ENCODE measurements at regions not wholly inside any gene's neighbourhood (a gene's known extent, or its start where the extent isn't known, plus 50 kb on each side); places are given as distances from the start of the nearest gene placed in this dataset.
"Not testable (repeated sequence)": the region's sequence is repeated elsewhere in the genome, so short reads cannot be mapped to it uniquely, and the experiment has no call there.

DNA sequence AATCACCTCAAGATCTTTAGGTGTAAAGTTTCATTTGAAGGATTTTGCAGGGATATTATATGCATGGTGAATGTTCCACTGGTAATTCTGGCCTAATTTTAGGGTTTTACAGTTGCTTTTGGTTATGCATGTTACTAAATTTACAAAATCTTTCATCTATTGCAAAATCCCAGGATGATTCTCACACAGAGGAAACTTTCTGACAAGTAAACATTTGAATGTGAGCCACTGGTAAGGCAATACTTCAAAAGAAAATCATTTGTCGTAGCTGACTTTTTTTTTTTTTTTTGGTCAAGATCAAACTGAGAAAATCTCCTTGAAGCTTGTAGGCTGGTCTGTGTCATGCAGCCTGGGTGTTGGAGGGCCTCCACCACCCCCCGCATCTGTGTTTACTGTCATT lies 141.9 kb upstream of the EXOC2 start:
- no peak for DNase-seq

DNA sequence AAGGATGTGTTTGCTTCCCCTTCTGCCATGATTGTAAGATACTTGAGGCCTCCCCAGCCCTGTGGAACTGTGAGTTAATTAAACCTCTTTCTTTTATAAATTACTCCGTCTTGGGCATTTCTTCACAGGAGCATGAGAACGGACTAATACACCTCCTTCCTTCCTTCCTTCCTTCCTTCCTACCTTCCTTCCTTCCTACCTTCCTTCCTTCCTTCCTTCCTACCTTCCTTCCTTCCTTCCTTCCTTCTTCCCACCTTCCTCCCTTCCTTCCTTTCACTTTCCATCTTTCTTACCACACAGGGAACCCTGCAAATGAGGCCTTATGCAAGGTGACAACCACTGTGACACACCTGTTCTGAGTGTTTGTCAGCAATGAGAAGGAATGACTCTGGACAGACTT lies 141.3 kb upstream of the EXOC2 start:
- no peak for DNase-seq

DNA sequence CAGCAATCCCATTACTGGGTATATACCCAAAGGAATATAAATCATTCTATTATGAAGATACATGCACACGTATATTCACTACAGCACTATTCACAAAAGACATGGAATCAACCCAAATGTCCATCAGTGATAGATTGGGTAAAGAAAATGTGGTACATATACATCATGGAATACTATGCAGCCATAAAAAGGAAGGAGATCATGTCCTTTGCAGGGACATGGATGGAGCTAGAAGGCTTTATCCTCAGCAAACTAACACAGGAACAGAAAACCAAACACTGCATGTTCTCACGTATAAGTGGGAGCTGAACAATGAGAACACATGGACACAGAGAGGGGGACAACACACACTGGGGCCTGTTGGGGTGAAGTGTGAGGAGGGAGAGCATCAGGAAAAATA lies 139.9 kb upstream of the EXOC2 start:
- not testable (repeated sequence) for DNase-seq

DNA sequence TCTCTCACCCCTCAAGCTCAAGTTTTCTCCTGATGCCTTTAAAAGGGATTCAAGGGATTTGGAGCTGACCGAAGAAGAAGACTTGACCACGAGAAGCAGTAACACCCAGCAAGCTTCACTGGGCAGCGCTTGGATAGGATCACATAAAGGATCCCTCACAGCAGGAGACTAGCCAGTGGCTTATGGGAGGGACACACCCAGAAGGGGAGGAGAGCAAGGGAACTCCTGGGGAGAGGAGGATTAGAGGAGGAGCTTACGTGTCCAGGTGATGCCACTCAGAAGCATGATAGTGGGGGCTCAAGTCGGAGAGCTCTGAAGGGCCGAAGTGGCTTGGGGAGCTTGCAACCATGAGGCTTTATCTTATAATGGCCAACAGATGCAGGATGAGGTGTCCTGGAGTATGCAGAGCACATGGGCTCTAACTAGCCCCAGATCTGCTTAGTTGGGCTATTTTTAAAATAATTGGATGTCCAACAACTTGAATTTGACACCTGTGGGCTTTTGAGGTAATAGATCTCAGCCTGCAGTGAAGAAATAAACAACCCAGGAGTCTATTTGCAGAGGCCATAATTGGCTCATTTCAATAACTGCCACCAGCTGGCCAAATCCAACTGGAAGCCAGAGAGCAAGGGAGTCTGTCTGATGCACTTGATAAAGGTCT lies 137.9 kb upstream of the EXOC2 start:
- no peak for DNase-seq

DNA sequence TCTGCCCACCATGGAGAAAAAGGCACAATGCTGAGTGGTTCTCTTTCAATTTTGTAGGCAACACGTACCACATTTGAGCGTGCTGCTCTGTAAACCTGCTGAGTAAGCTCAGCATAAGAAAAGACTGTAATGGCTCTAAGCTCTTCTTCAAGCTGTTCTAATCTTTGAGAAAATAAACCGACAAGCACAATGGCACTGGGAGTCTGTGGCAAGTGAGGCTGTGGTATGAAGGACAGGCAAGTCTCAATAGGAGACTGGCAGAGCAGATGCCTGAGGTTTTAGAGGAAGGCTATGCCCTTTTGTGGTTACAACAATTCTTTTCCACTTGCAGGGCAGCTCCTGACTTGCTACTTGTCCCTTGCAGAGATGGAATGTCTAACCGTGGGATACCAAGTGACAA lies 136.7 kb upstream of the EXOC2 start:
- no peak for DNase-seq

DNA sequence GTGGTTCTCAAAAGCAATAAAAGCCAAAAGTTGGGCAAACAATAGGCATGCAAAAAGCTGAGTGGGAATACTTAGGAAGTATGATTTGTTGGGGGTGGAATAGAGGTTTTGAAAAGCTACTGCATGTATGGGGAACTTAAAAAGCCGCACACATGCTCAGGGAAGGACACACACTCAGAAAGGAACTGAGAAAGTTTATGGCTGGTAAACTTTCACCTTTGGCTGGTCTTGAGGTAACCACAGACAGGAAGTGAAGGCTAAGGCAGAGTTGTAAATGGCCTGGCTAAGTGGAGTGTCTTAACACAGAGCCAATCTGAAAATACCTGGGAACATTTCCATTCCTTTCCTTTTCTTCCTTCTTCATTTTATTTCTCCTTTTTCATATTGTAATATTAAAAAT lies 134.5 kb upstream of the EXOC2 start:
- DNase-seq: no peak

DNA sequence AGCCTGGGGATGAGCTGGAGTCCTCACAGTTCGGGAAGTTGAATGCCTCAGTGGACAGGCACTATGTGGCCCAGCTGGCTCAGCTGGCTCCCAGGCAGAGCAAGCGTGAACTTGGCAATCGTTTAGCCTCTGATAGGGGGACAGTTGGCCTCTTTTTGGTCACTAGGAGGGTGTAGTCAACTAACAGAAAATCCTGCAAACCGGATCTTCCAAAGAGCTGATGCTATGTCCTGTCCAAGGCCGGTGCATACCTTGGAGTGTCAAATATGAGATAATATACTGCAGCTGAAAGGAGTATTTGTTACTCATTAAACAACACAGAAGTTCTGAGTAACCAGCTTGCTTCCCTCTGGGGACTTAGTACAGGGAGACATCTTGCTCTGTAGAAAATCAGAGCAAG lies 126.2 kb upstream of the EXOC2 start:
- DNase-seq: no peak

DNA sequence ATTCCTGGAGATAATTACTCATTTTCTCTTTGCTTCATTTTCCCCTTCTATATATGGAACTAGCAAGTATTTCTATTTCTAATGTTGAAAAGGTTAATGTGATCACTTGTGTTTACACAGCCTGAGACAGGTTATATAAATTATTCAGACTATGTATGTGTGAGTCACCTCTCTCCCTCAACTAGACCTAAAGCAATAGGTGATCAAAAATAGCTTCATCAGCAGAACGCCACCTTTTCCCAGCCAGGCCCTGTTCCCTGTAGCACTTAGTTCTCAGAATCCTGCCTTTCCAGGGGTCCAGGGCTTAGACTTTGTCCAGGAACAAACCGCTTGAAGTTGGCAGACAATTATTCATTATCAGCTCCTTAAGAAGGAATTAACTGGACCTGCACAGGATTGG lies 125.3 kb upstream of the EXOC2 start:
- no peak for DNase-seq

DNA sequence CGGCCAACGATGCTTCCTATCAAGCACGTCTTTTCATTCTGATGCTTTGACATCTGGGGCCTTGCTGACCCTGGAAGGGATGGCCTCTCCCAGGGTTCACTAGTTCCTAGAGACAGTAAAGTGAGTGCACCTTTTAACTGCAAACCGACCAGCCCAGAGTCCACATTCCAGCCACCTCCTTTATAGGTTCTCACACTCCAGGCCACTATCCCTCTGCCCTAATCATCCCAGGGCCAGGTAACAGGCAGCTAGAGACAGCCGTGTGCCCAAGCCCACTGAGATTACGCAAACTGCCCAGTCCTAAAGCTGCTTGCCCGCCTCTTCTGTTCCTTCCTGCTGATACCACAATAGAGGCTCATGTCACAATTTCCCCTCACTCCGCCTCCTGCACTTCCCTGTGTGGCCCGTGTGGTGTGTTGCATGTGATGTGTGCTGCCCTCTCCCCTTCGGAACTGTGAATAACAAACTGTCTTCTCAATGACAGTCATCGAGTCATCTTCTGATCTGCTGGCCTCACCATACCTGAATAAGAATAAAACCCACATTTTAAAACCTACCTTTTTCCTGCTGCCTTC lies 123.7 kb upstream of the EXOC2 start:
- no peak for DNase-seq

DNA sequence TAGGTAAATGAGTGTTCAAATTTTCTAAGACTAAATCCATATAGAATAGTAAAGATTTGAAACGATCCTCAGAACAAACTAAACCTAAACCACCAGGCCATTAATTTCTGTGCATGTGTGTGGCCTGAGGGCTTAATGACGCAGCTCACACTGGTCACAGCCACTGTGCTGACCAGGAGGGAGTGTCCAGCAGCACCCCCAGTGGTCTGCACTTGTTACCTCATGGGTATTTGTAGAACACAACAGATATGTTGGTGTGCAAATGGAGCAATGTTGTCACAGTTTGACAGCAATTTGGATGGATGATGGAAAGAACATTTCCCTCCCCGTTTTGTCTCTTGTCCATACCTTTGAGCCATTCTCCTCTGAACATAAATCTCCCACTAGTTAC lies 122.4 kb upstream of the EXOC2 start:
- DNase-seq: peak; percentile 9

DNA sequence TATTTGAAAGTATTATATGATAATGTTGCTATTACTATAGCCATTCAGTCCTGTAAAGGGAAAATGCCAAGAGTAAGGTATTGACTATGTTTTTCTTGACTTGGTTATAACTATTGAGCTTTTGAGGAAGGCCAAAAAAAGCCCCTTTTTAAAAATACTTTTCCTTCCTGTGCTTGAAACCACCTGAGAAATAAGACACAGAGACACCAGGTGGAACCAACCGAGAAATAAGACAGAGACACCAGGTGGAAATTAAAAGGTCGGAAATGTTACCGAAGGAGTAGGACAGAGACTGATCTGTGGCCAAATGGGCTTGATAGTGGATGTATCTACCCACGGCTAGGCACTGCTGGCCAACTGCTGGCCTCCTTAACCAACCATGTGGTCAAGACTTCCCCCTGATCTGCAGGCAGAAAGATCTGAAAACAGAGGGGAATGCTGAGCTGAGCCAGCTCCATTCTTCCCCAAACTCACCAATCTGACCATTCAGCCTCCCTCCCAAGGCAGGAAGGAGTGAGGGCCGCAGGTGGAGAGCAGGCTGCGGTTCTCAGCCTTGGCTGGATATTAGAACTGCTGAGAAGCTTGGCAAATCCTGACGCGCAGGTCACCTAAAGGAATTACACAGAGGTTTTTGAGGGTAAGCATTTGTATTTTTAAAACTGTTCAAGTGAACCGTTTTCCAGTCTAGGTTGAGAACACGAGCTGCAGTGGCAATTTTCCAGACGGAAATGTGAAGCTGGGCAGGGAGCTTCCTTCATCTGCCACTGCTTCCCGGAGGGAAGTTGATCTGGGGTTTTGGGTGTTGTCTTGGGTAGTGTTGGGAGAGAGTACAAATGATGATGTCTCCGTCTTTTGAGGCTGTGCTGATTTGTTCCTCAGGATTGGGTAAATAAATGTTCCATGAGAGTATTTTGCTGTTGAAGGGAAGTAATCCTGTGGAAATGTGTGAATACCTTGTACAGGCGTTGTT lies 121.7 kb upstream of the EXOC2 start:
- no peak for DNase-seq

DNA sequence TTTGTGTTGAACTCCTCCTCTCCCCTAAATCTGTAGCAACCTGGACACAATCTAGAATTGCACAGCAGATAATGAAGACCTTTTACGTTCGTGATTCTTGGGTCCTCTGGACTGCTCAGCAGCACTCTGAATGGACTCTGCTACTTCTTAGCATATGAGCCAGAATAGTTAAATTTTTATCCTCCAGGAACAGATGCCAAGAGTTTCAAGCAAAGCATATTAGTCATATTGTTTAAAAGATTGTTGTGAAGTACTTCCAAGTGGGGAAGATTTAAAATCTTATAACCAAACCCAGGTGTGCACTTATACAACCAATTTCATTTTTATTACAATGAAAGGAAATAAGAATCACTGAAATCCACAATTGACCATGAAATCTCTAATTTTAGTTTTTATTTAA lies 118.9 kb upstream of the EXOC2 start:
- DNase-seq: no peak

DNA sequence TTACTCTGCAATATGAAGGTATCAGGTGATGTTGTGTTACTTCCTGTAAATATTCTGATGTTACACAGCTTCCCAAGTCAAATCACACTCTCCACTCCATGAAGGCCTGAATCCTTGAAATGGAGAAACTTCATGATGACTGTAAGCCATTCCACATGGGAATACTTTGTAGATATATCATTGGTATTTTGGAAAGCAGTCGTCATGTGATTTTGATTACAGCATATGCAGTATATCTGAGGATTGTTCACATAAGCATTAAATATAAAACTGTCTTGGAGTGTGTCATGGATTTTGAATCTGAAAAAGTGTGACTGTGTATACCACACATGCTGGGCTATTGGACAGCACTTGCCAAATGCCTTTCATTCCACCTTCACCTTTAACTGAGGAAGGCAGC lies 118.3 kb upstream of the EXOC2 start:
- DNase-seq: no peak

DNA sequence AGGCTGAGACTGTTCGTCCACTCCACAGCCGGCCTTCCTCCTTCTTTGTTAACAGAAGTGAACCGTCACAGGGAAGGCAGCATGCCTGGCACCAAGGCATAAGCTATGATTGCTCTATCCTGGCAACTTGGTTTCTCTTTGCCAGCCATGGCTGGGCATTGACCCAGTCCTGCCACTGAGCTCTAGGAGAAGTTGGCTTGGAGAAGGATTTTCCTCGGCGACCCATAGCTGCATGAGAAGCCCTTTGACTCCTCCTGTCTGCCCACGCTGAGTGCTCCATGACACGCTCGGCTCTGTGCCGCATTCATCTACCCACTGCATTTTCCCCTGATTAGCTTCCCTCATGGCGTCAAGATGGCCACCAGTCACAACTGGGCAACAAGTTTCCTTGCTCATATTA lies 111.8 kb upstream of the EXOC2 start:
- no peak for DNase-seq

DNA sequence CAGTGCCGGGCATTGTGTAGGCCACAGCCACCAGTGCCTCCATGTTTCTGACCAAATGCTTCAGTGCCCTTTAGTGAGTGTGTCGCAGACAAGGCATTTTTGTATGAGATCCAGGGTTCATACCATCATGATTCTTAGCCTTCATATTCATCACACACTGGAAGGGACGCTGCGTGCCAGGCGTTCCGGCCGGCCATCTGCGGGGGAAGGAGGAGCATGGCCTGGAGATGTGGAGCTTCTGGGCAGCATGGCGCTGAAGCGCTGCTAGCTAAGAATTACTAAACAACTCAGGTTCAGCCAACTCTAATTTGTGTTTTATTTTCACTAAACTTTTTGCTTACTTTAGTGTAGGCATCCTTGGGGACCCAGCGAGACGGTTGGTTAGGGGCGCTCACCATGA lies 111.4 kb upstream of the EXOC2 start:
- DNase-seq: no peak

DNA sequence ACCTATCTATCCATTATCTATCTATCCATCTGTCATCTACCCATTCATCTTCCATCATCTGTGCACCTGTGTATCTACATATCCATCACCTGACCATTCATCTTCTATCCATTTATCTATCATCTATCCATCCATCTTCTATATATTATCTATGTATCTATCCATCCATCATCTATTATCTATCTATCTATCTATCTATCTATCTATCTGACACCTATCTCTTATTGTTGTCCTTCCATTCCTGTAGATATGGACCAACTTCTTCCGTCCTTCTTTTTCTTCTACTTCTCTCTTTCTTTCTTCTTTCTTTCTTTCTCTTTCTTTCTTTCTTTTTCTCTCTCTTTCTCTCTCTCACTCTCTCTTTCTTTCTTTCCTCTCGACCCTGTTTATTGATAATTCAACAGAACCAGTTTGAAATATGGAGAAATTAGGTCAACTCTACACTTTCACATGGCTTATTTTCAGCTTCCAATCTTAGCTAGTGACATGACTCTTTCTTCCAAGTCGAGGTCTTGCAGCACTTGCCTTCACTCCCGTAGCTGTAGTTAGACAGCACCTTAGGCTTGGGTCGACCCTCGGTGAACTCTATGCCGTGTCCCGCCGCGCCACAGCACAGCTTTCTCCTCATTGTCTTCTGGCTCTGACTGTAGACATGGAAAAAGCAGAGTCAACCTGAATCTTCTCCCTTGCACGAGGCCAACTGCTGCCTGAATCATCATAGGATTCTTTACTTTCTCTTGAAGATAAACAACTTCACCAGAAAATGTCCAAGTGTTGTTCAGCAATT lies 110.4 kb upstream of the EXOC2 start:
- DNase-seq: no peak

DNA sequence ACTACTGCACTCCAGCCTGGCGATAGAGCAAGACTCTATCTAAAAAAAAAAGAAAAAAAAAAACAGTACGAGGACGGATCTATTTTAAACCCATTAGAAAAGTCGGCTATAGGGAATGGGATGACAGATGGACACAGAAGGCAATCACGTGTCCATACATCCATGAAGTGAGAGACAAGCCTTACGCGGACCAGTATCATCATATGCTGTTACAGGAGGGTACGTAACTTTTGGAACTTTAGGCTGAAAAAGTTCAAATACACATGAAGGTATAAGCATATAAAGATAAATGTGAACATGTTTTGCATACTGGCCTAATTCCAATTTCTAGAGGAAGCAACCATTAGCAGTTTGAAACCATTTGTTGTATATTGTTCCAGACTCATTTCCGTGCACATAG lies 109.8 kb upstream of the EXOC2 start:
- DNase-seq: no peak

DNA sequence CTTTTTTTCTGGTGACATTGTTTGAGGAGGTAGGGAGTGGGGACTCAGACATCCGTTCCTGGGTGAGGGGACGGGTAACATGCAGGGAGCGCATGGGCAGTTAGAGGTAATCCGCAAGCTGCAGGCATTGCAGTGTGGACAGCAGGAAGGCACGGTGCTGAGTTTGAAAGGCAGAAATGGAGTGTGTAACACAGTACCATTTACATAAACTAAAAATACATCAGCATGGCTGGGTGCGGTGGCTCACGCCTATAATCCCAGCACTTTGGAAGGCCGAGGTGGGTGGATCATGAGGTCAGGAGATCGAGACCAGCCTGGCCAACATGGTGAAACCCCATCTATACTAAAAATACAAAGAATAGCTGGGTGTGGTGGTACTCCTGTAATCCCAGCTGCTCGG lies 109.3 kb upstream of the EXOC2 start:
- not testable (repeated sequence) for DNase-seq

DNA sequence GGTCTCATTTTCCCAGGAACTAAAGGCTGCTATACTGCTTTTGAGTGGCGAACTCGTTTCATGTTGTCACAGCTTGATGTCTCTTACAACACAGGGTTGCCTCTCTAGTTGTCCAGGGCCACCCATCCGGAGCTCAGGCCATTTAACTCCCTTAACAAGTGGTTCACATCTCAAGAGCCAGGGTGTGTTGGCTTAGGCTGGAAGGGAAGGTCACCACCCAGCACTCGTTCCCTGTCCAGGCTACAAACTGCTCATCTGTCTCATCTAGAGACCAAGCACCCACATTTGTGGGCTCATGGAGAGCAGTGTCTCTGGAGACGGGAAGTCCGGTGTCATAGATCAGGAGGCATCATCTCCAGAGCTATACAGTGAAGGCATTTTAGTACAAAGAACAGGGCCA lies 106.8 kb upstream of the EXOC2 start:
- no peak for DNase-seq

DNA sequence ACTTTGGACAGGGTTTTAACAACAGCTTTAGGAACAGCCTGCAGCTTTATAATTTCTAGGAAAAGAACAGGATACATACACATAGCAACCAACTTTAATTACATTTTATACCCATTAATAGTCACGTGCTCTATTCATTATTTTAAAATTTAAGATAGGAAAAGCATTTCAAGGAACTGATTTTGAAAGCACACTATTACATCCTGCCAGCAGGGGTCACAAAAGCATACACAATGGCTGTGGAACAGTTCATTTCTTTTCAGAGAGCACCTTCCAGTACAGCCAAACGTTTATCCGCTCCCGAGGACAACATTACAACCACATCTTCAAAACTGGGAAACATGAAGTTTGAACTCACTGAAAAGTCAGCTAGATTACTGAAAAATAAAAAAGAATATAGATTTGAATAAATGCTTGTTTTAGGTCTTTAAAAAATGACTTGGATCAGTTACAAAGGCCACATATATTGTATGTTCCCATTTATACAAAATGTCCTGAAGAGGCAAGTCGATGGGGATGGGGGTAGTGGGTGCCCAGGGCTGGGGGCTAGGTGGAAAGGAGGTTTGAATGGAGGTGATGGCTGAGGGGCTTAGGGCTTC lies 104.6 kb upstream of the EXOC2 start:
- DNase-seq: peak; percentile 57

DNA sequence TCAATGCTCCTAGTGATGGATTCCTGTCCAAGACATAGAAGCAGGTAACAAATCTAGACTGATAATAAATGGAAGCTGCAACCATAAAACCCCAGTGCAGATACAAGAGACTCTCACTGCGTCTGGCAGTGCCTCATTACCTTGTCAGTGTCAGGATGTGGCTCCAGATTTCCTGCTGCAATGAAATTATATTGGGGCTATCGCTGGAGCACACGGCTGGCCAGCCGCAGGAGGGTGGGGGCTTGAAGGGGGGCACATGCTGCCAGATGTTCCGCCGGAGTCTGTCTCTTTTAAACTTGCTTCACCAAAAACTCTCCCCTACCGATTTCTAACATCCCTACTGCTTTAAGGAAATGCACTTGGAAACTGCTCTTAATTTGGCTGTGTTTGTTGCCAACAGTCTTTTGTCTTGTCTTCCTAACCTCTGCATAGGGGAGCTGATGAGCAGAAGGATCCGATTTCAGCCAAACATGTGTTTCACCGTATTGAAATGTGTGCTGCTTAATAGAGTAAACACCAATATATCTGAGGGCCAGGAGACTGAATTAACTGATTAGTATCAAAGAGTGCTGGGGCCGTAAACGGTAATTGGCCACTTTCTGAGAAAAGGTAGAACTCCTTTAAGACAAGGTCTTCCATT lies 102.2 kb upstream of the EXOC2 start:
- DNase-seq: no peak

DNA sequence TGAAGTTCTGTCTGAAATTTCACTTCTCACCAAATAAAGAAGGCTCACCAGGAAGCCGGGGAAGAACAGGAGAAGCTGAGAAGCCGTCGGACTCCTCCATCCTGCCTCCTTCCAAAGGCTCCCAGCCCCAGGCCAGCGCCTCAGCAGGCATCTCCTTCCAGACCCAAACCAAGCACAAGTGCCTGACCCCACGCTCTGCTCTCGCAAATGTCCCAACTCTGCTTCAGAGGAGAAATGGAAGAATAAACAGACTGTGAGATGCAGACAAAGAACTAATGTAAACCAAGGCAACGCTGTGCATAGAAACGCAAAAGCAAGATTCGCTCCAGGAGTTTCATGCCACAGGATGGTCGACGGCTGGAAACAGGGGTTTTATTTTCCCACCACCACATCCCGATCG lies 100.3 kb upstream of the EXOC2 start:
- DNase-seq: no peak
